ENCODE measurements at regions not wholly inside any gene's neighbourhood (a gene's known extent, or its start where the extent isn't known, plus 50 kb on each side); places are given as distances from the start of the nearest gene placed in this dataset.

DNA sequence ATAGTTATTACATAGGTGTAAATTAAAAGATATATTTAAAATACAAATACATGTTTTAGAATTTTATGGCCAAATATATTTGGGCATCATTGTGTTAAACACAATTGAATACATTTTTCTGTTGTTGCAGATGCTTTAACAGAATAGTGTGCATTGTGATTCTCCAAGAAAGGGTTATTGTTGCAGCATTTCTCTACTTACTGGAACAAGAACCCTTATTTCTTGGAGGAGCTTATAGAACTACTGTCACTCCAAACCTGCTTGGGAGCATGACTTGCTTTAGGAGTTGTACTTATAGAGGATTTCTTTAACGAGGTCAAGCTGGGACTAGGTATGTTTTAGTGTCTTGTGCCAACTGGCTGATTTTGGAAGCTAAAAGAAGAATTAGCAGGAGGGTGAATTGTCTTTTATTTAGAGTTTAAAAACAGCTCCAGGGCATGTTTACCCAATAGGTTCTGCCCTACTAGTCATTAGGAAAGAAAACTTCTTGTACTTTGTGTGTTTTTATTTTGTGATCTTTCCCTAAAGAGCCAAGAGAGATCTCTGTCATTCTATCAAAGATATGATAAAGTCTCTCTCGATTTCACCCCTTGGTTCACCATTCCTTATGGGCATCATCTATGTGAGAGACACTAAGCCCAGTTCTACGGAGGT, 279.8 kb upstream of the SALL1 start:
- no peak for TF ChIP-seq POLR2A (IDR thresholded peaks at IDR 0.05; ENCODE audit: low read depth, low read length)
- no peak for TF ChIP-seq GATA2 (IDR thresholded peaks at IDR 0.05; ENCODE audit: insufficient read depth, insufficient read length, low read depth, low read length)
- TF ChIP-seq EZH2 (IDR thresholded peaks at IDR 0.05; ENCODE audit: borderline replicate concordance, low read depth, low read length, severe bottlenecking), result no peak
- TF ChIP-seq JUN (IDR thresholded peaks at IDR 0.05; ENCODE audit: borderline replicate concordance, insufficient read depth, insufficient read length, low read depth), result no peak
- TF ChIP-seq, protein P1, sequence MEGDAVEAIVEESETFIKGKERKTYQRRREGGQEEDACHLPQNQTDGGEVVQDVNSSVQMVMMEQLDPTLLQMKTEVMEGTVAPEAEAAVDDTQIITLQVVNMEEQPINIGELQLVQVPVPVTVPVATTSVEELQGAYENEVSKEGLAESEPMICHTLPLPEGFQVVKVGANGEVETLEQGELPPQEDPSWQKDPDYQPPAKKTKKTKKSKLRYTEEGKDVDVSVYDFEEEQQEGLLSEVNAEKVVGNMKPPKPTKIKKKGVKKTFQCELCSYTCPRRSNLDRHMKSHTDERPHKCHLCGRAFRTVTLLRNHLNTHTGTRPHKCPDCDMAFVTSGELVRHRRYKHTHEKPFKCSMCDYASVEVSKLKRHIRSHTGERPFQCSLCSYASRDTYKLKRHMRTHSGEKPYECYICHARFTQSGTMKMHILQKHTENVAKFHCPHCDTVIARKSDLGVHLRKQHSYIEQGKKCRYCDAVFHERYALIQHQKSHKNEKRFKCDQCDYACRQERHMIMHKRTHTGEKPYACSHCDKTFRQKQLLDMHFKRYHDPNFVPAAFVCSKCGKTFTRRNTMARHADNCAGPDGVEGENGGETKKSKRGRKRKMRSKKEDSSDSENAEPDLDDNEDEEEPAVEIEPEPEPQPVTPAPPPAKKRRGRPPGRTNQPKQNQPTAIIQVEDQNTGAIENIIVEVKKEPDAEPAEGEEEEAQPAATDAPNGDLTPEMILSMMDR (IDR thresholded peaks at IDR 0.05; ENCODE audit: extremely low read depth in 1 of 2, insufficient read depth in 1 of 2, low read depth in 1 of 2, low read length in 2 of 2), result no peak
- TF ChIP-seq POLR2AphosphoS5 (IDR thresholded peaks at IDR 0.05; ENCODE audit: insufficient read depth, low read depth, low read length), result no peak
- no peak for TF ChIP-seq FOS (IDR thresholded peaks at IDR 0.05; ENCODE audit: borderline replicate concordance, insufficient read depth, low read length)
- TF ChIP-seq, protein P2, sequence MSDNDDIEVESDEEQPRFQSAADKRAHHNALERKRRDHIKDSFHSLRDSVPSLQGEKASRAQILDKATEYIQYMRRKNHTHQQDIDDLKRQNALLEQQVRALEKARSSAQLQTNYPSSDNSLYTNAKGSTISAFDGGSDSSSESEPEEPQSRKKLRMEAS (IDR thresholded peaks at IDR 0.05; ENCODE audit: insufficient read depth, insufficient read length), result no peak
- no peak for TF ChIP-seq MYC (IDR thresholded peaks at IDR 0.05; ENCODE audit: low read depth, low read length)
- Histone ChIP-seq H3K27me3 (ENCODE audit: control insufficient read depth in 2 of 2, insufficient read depth in 2 of 2, low read length in 2 of 2) (no peaks in the 10 kb centered on the region), H3K4me1 (ENCODE audit: control insufficient read depth, extremely low read depth, insufficient read depth, low read length) (no peaks in the 10 kb centered on the region), H3K9ac (replicated peaks; ENCODE audit: extremely low read depth, insufficient read depth, low read length) (no peak overlapping the region), H3K4me3 (replicated peaks in 1 of 3; ENCODE audit: insufficient read depth in 1 of 3, low read depth in 1 of 3, low read length in 3 of 3) (no peak overlapping the region), H3K9me1 (replicated peaks; ENCODE audit: control insufficient read depth, extremely low read depth, insufficient read depth, low read length) (no peaks in the 10 kb centered on the region), H4K20me1 (replicated peaks; ENCODE audit: control insufficient read depth, extremely low read depth, insufficient read depth, low read length) (no peaks in the 10 kb centered on the region), H2AFZ (ENCODE audit: low read depth, low read length) (no peak overlapping the region), H3K27ac (ENCODE audit: insufficient read depth, low read depth, low read length) (no peak overlapping the region), H3K9me3 (replicated peaks; ENCODE audit: control insufficient read depth, insufficient read depth, low read length) (no peaks in the 10 kb centered on the region), H3K4me2 (ENCODE audit: insufficient read depth, low read length) (no peak overlapping the region), H3K79me2 (ENCODE audit: control insufficient read depth, insufficient read depth, low read length) (no peaks in the 10 kb centered on the region), H3K36me3 (ENCODE audit: control insufficient read depth in 2 of 2, extremely low read depth in 1 of 2, insufficient read depth in 2 of 2, low read length in 2 of 2) (no peaks in the 10 kb centered on the region)
- no TSS peak for BruUV-seq (replicated peaks)
- DNase-seq (ENCODE audit: low read depth, low spot score), result no peak
- POLR2A ChIA-PET, result no interaction called here
- CTCF ChIA-PET, result no interaction called here
- dilution Hi-C loops (cut with MboI; ENCODE audit: extremely low pct_ligation_motif_present, low sequenced_read_pairs) (no loop called here), intact Hi-C loops (cut with micrococcal nuclease) (no loop called here)
- no peak for FAIRE-seq

All from endothelial cell of umbilical vein (primary cell).